ENCODE measurements at regions not wholly inside any gene's neighbourhood (a gene's known extent, or its start where the extent isn't known, plus 50 kb on each side); places are given as distances from the start of the nearest gene placed in this dataset.

- in situ Hi-C loops (cut with MboI; ENCODE audit: low pct_unique_long_range_greater_than_20kb, low sequenced_read_pairs, unreplicated experiment): no loop called here
- no peak for TF ChIP-seq CTCF (IDR thresholded peaks at IDR 0.05; ENCODE audit: extremely low read depth, insufficient read depth, missing control alignments)
- no peak for DNase-seq (ENCODE audit: low spot score)
These were observed 938.9 kb upstream of the ADGRL4 start for GRCh38 chr1:79945391-79945790.

DNA sequence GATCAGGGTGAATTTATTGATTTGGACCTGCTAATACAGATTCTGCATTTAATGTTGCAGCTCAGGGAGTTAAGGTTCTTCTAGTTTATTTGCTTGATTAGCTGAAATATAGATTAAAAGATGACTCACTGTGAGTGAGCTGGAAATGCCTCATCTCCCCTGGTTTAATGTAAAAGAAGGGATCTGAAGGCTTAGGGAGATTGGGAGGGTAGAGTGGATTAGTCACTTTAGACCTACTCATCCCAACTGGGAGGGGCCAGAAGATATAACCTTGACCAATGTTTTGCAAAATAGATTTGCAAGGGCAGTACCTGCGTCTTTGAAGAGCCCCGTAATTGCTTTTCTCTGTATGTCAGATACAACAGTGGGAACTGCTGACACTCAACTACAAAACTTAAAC, 922.8 kb upstream of the ADGRL4 start:
- in situ Hi-C loops (cut with MboI; ENCODE audit: low pct_unique_long_range_greater_than_20kb, low sequenced_read_pairs, unreplicated experiment): no loop called here
- no peak for TF ChIP-seq CTCF (IDR thresholded peaks at IDR 0.05; ENCODE audit: extremely low read depth, insufficient read depth, missing control alignments)
- no peak for DNase-seq (ENCODE audit: low spot score)

- in situ Hi-C loops (cut with MboI; ENCODE audit: low pct_unique_long_range_greater_than_20kb, low sequenced_read_pairs, unreplicated experiment): no loop called here
- TF ChIP-seq CTCF (IDR thresholded peaks at IDR 0.05; ENCODE audit: extremely low read depth, insufficient read depth, missing control alignments): no peak
- no peak for DNase-seq (ENCODE audit: low spot score)
These were observed 922.4 kb upstream of the ADGRL4 start for GRCh38 chr1:79928901-79929300.

DNA sequence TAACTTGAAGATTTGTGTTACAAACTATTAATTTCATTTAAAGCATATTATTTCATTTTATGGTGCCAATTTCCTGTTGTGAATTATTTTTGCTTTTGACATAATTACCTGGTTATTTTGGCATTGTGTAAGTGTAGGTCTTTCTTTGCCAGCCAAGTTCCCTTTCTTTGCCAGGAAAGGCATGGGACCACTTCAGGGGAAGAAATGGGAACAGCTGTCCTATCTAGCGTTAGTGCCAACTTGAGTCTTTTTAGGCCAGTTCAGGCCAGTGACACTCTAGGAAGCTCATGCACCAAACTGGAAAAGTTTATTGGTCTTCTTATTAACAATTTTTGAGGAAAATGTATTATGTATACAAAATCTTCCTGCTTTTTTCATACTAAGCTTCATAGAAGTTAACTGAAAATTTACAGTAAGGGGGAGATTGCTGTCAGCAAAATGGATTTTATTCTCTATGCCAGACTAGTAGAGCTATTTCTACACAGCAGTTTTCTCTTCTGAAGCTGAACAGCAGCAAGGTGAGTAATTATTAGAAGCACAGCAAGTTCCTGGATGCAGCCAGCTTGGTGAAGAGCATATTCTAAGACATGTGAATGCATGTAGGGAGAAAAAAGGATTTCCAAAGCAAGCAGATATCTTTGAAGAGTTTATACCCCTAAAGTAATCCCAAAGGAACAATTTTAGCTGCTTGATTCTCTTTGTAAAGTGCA, 914.6 kb upstream of the ADGRL4 start:
- no peak for TF ChIP-seq CTCF (IDR thresholded peaks at IDR 0.05; ENCODE audit: extremely low read depth, insufficient read depth, missing control alignments)
- in situ Hi-C loops (cut with MboI; ENCODE audit: low pct_unique_long_range_greater_than_20kb, low sequenced_read_pairs, unreplicated experiment): no loop called here
- DNase-seq (ENCODE audit: low spot score): no peak

DNA sequence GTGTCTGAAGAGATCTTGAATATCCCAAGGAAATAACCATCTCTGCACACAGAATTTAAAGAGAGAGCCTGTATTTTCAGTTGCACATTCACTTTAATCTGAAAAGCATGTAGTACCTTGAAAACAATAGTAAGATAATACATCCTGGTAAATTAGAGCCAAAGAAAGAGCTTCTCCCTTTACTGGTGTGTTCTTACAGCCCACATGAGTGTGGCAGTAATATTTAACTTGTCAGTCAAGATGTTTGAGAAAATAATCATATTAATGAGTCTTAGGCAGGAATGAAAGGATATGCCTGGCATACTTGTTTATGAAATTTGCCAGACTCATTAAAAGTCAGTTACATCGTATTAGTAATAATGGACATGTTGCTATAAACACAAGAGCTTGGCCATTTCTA, 908.4 kb upstream of the ADGRL4 start:
- no peak for TF ChIP-seq CTCF (IDR thresholded peaks at IDR 0.05; ENCODE audit: extremely low read depth, insufficient read depth, missing control alignments)
- DNase-seq (ENCODE audit: low spot score): no peak

GRCh38 chr1:79912813-79913212, 906.3 kb upstream of the ADGRL4 start:
- TF ChIP-seq CTCF (IDR thresholded peaks at IDR 0.05; ENCODE audit: extremely low read depth, insufficient read depth, missing control alignments): no peak
- in situ Hi-C loops (cut with MboI; ENCODE audit: low pct_unique_long_range_greater_than_20kb, low sequenced_read_pairs, unreplicated experiment): no loop called here
- no peak for DNase-seq (ENCODE audit: low spot score)

More for the DNA sequence above, 908.4 kb upstream of the ADGRL4 start:
- in situ Hi-C loops (cut with MboI; ENCODE audit: low pct_unique_long_range_greater_than_20kb, low sequenced_read_pairs, unreplicated experiment): no loop called here

Measured in GM13977 (cell line).